GM20000 (cell line): ENCODE measurements at regions not wholly inside any gene's neighbourhood (a gene's known extent, or its start where the extent isn't known, plus 50 kb on each side); places are given as distances from the start of the nearest gene placed in this dataset.

Source experiments
- DNase-seq: peaks from one replicate; pipeline ENCODE4 v3.0.0; 2012; ENCODE audit warnings: low spot score
- CTCF ChIP-seq: IDR thresholded peaks from 2 replicates; pipeline ENCODE4 v1.5.1; 2012; ENCODE audit warnings: mild to moderate bottlenecking, control low read depth; ENCODE audit errors: extremely low read depth, missing control alignments

GRCh38 chr7:41855798-41856197 is 152.9 kb upstream of the INHBA start:
- TF ChIP-seq CTCF, result no peak
- DNase-seq, result no peak

GRCh38 chr7:41847606-41848005 is 144.7 kb upstream of the INHBA start:
- no peak for TF ChIP-seq CTCF

GRCh38 chr7:41847151-41847550 is 144.3 kb upstream of the INHBA start:
- no peak for DNase-seq
- TF ChIP-seq CTCF, result no peak

More at GRCh38 chr7:41847606-41848005, 144.7 kb upstream of the INHBA start:
- DNase-seq, result no peak

- DNase-seq, result no peak
- no peak for TF ChIP-seq CTCF
Observed at GRCh38 chr7:41842956-41843355, 140.1 kb upstream of the INHBA start.

GRCh38 chr7:41837916-41838315 is 135.0 kb upstream of the INHBA start:
- no peak for DNase-seq
- TF ChIP-seq CTCF, result no peak

GRCh38 chr7:41835976-41836530 is 133.2 kb upstream of the INHBA start:
- no peak for DNase-seq
- TF ChIP-seq CTCF, result no peak

- no peak for DNase-seq
- TF ChIP-seq CTCF, result no peak
Observed at GRCh38 chr7:41834805-41835694, 132.2 kb upstream of the INHBA start.
